ENCODE measurements at regions not wholly inside any gene's neighbourhood (a gene's known extent, or its start where the extent isn't known, plus 50 kb on each side); places are given as distances from the start of the nearest gene placed in this dataset.

DNA sequence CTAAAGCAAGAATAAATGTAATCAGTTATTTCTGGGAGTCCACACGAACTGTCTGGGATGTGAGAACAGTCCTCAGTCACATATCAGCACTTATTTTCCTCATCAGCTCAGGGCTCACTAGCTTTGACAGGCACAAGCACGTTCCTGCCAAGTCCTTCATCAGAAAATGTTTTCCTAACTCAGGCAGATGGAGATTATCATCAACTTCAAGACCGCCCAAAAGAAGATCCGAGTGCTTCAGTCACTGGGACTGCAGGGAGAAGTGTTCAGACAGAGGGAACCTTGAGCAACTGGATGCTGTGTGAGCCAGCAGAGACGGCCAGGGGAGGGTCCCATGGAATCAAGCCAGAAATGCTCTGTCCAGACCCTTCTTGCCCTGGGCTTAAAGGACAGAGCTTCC, 189.4 kb downstream of the NXNL2 start:
- TF ChIP-seq MAX (IDR thresholded peaks at IDR 0.05; ENCODE audit: insufficient read depth, insufficient read length) (no peak), CTCF (IDR thresholded peaks at IDR 0.05; ENCODE audit: extremely low read depth in 1 of 2, insufficient read depth in 1 of 2, low read depth in 1 of 2, low read length in 2 of 2) (no peak), POLR2A (IDR thresholded peaks at IDR 0.05; ENCODE audit: low read depth, low read length) (no peak)

All from endothelial cell of umbilical vein (primary cell).